T47D (cell line): ENCODE measurements at regions not wholly inside any gene's neighbourhood (a gene's known extent, or its start where the extent isn't known, plus 50 kb on each side); places are given as distances from the start of the nearest gene placed in this dataset.

ENCODE experiments used
- DNase-seq, 2 experiments: peaks; one replicate each; pipeline versions ENCODE4 v3.0.0 to v3.0.0-alpha.2; 2011 to 2012; ENCODE audit warnings: low read depth in 1 of 2, low spot score in 1 of 2
- JUND ChIP-seq: IDR thresholded peaks from 2 replicates; pipeline ENCODE4 v1.6.1; 2012; ENCODE audit warnings: low read depth
- in situ Hi-C: cut with HindIII; loops from 2 replicates; pipeline ENCODE4 v1.10.0; 2016; ENCODE audit warnings: low sequenced_read_pairs, low pct_unique_long_range_greater_than_20kb

DNA sequence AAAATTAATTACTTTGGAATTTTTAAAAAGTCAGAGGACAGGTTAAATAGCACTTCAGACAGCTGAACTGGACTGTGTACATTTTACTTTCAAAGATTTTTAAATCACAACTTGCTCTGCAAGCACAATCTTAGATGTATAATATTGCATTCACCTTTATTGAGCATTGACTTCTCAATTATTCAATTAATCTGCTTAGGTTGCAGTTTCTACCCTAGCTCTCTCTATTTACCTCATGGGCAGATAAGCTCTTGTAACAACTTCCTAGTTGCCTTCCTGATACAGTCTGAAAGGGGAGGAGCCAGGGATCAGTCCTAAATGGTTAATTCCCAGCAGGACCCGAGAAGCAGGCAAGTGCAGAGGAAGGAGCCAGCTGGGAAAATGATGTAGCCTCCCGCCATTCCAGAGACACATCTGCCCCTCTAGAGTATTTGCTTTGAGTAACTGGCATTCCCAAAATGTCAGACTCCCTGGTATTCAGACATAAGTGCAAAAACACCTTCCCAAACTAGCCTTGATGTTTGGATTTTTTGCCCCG lies 302.8 kb downstream of the GALC start:
- in situ Hi-C loops: no loop called here
- no peak for DNase-seq

GRCh38 chr14:87688524-87688923 lies 304.5 kb downstream of the GALC start:
- in situ Hi-C loops: no loop called here
- no peak for DNase-seq
- no peak for TF ChIP-seq JUND

More for the DNA sequence above, 302.8 kb downstream of the GALC start:
- no peak for TF ChIP-seq JUND

GRCh38 chr14:87687420-87687819 lies 305.6 kb downstream of the GALC start:
- DNase-seq: no peak
- TF ChIP-seq JUND: no peak
- in situ Hi-C loops: no loop called here

- no peak for TF ChIP-seq JUND
- DNase-seq: no peak
- in situ Hi-C loops: no loop called here
These were observed 306.2 kb downstream of the GALC start for GRCh38 chr14:87686746-87687145.

- DNase-seq: no peak
- TF ChIP-seq JUND: no peak
- in situ Hi-C loops: no loop called here
These were observed 313.1 kb downstream of the GALC start for GRCh38 chr14:87679866-87680265.

GRCh38 chr14:87678624-87679023 lies 314.4 kb downstream of the GALC start:
- no peak for TF ChIP-seq JUND
- in situ Hi-C loops: no loop called here
- DNase-seq: no peak

DNA sequence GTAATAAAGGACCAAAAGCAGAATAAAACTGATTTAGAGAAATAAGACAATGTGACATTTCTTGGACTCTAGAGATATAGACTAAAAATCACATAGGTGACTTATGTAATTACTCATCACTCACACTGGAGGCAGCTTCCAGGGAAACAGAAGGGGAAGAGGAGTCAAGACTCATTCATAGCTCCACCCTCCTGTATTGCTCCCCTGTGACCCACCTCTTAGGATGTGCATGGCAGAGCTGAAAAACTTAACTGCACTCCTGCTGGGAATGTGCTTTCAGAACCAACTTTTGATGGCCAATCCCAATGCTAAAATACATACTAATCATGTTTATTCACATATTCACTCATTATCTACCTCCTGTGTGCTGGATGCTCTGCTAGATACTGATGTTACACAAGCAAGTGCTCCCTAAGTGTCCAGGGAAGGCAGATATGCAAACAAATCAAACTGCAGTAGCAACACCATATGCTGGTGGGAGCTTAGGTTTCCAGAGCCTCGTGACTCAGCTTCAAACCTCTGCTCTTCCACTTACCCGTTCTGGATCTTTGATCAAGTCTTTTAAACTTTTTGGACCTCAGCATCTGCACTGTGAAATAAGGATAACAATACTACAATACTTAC lies 316.1 kb downstream of the GALC start:
- in situ Hi-C loops: no loop called here
- DNase-seq: no peak
- TF ChIP-seq JUND: no peak

GRCh38 chr14:87667659-87668058 lies 325.3 kb downstream of the GALC start:
- in situ Hi-C loops: no loop called here
- DNase-seq: no peak
- no peak for TF ChIP-seq JUND

GRCh38 chr14:87656315-87656714 lies 336.7 kb downstream of the GALC start:
- TF ChIP-seq JUND: no peak
- in situ Hi-C loops: no loop called here
- DNase-seq: no peak

- no peak for TF ChIP-seq JUND
These were observed 340.7 kb downstream of the GALC start for GRCh38 chr14:87652278-87652677.

GRCh38 chr14:87644689-87645088 lies 348.3 kb downstream of the GALC start:
- DNase-seq: no peak
- in situ Hi-C loops: no loop called here
- TF ChIP-seq JUND: no peak

More at GRCh38 chr14:87652278-87652677, 340.7 kb downstream of the GALC start:
- DNase-seq: no peak
- in situ Hi-C loops: no loop called here

- in situ Hi-C loops: no loop called here
- no peak for TF ChIP-seq JUND
- no peak for DNase-seq
These were observed 350.0 kb downstream of the GALC start for GRCh38 chr14:87643005-87643404.

GRCh38 chr14:87640553-87640952 lies 352.4 kb downstream of the GALC start:
- in situ Hi-C loops: no loop called here
- no peak for DNase-seq
- TF ChIP-seq JUND: no peak

DNA sequence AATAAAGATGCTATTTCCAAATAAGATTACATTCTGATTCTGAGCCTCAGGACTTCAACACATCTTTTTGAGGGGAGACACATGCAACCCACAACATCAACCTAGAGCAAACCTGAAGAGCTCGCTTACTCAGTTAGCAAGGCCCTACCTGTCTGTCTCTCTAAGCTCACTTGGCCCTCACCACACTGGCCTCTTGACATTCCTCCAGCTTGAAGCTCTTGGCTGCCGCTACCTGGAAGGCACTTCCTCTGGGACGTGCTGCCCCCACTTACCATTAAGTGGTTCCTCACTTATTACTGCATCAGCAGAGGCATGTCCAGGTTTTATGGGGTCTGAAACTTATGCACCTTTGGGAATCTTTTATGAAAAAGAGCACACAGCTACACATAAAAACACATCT lies 354.8 kb downstream of the GALC start:
- DNase-seq: no peak
- in situ Hi-C loops: no loop called here
- TF ChIP-seq JUND: no peak

GRCh38 chr14:87635442-87635841 lies 357.5 kb downstream of the GALC start:
- TF ChIP-seq JUND: no peak
- in situ Hi-C loops: no loop called here
- no peak for DNase-seq
